ENCODE measurements at regions not wholly inside any gene's neighbourhood (a gene's known extent, or its start where the extent isn't known, plus 50 kb on each side); places are given as distances from the start of the nearest gene placed in this dataset.

DNA sequence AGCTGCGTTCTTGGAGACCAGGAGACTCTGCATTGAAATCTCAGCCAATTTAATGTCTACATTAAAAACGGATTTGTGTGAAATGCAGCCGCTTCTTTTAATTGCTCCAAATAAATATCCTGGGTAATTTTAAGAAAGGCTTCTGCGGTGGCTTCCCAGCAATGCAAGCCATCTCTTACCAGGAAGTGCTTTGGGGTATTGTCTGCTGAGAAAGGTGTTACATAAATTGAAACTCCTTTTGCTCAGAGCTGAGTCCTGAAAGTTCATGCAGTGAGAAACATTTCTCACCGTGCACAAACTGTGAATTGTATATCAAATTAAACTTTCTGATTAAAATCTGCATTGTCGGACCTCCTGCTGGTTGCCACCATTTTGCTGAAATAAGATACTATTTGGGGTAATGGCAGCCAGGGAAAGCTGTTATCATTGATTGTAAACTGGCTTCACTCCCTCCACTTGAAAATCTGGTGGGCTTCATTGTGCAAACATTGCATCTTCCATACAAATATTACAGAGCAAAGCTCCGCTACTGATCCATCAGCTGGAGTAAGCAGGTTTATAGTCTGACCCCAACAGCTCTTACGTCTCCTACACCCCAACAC is 59.5 kb downstream of the ZIC5 start:
- DNase-seq (ENCODE audit: low spot score), result no peak

- no peak for DNase-seq (ENCODE audit: low spot score)
These were observed 60.2 kb downstream of the ZIC5 start for GRCh38 chr13:99911069-99911964.

DNA sequence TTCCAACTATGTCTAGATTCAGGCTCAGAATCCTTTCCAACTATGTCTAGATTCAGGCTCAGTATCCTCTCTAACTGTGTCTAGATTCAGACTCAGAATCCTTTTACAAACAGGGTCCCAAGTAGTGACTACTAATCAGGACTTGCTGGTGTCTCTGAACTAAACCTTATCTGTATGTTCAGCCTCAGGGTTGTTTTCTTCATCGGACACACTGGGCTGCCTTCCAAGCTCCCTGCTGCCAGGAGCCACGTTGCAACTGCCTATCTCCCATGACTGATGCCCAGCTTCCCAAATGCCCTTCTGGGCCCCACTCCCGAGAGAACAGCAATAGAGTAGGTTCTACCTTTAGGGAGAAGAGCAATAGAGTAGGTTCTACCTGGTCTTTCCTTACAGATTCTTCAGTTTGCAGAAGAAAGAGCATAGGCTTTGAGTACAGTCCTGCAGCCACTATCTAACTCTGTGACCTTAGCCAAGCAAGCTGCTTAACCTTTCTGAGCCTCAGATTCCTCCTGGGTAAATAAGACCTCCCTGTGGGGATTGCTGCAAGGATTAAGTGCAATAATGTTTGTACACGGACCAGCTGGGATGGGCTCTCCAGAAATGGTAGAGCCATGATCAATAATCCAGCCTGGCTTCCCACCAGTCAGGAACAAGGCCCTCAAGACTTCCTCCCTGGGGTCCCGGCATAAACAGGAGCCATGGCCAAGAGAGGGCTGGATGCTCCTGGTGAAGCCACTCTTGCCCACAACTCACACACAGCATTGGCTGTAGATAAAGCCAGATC is 61.5 kb downstream of the ZIC5 start:
- DNase-seq (ENCODE audit: low spot score), result no peak

DNA sequence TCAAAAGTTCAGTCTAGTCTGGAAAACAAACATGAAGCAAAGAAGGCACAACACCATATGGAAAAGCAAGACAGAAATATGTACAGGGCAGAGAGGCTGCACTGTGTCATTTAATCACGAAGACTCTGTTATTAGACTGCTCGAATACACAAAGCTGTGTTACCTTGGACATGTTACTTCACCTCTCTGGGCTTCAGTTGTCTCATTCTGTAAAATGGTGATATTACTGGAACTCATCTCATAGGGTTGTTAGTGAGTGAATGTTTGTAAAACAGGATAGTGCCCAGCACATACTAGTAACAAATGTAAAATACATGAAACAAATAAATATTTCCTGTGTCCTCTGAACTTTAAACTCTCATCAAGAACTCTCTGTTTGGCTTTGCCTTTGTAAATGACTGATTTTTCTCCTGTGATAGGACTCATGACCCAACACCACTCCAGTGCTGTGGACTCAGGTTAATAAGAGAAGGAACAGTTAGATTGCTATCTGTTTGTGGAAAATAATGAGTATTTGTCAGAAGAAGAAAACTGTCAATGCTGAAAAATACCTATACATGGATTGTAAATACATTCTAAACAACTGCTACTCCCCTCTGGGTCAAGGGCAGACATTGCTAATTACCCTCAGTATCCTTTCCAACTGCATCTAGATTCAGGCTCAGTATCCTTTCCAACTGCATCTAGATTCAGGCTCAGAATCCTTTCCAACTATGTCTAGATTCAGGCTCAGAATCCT is 62.3 kb downstream of the ZIC5 start:
- DNase-seq (ENCODE audit: low spot score), result no peak

GRCh38 chr13:99908140-99908803 is 63.3 kb downstream of the ZIC5 start:
- no peak for DNase-seq (ENCODE audit: low spot score)

DNA sequence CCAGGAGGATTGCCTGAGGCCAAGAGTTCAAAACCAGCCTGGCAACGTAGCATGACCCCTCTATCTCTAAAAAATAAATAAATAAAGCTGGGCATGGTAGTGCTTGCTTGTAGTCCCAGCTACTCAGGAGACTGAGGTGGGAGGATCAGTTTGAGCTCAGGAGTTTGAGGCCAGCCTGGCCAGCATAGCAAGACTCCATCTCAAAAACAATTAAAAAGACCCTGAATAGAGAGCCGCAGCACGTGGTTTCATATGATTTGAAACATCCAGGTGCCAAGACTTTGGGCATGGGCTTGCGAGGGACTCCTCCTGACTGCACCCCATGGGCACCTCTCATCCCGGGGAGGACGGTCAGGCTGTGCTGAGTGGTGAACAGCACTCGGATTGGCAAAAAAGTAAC is 63.9 kb downstream of the ZIC5 start:
- no peak for DNase-seq (ENCODE audit: low spot score)

DNA sequence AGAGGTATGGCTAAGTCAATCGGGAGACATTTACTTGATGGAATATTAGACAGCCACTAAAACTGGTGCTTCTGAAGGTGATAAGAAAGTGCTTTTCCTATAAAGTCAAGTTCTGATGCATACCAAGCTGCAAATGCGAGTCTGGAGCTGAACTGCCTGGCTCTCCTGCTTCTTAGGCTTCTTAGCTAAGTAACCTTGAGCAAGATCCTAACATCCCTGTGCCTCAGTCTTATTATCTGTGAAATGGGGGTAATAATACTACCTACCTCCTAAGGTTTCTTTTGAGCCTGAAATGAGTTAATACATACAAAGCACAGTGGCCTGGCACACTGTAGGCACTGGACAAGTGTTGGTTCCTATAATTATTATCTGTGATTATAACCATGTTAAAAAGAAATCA is 64.5 kb downstream of the ZIC5 start:
- no peak for DNase-seq (ENCODE audit: low spot score)

- DNase-seq (ENCODE audit: low spot score), result no peak
These were observed 65.8 kb downstream of the ZIC5 start for GRCh38 chr13:99905814-99906213.

GRCh38 chr13:99905224-99905623 is 66.3 kb downstream of the ZIC5 start:
- DNase-seq (ENCODE audit: low spot score), result no peak

GRCh38 chr13:99903140-99903539 is 68.4 kb downstream of the ZIC5 start:
- DNase-seq (ENCODE audit: low spot score), result no peak

GRCh38 chr13:99902657-99903056 is 68.9 kb downstream of the ZIC5 start:
- DNase-seq (ENCODE audit: low spot score), result no peak

DNA sequence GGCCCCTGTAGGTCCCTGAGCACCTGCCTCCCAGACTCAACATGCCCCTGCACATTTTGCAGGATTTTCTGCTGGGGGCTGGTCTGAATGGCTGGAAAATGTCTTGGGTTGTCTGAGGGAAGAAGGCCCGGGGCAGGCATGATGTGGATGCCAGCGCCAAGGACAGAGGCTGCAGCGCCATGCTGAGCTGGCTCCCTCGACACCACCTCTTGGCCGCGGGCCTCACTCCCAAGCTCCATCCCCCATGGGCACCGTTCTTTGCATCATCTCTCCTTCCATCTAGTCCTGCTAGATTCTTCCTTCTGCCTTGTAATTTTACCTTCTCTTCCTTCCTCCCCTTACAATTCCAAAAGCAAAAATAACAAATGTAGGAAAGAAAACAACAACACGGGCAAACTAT is 70.6 kb downstream of the ZIC5 start:
- no peak for DNase-seq (ENCODE audit: low spot score)

GRCh38 chr13:99898421-99898820 is 73.1 kb downstream of the ZIC5 start:
- DNase-seq (ENCODE audit: low spot score), result no peak

GRCh38 chr13:99897076-99897440 is 74.5 kb downstream of the ZIC5 start:
- DNase-seq (ENCODE audit: low spot score), result no peak

DNA sequence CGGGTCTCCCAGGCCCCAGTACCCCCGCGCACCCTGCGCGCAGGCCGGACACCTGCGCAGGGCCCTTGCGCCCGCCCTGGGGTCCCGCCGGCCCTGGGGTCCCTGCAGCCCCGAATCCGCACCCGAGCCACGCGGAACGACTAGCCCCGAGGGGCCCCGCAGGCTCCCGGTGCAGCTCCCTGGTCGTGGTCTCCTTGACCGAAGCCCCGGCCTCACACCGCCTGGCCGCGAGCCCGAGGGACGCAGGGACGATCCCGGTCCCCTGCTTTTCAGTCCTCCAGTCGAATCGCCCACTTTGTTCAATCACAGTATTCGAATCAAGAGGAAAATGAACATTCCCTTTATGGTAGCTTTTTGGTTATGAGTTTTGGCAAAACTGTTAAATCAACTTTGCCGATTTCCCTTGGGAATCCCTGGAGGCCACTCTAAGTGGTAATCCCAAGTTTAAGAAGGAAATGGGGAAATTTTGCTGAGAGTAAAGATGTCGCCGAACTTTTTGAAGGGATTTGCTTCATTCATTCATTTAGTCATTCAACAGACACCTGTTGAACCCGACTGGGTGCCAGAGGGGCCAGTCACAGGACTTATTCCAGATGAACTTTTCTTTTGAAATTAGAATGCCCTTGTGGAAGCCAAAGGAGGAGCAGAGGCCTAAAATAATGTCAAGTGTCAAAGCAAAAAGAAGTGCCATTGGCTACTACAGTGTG is 75.0 kb downstream of the ZIC5 start:
- no peak for DNase-seq (ENCODE audit: low spot score)

GRCh38 chr13:99895444-99896368 is 75.9 kb downstream of the ZIC5 start:
- no peak for DNase-seq (ENCODE audit: low spot score)

- DNase-seq (ENCODE audit: low spot score), result no peak
These were observed 76.6 kb downstream of the ZIC5 start for GRCh38 chr13:99894840-99895443.

GRCh38 chr13:99894105-99894839 is 77.3 kb downstream of the ZIC5 start:
- no peak for DNase-seq (ENCODE audit: low spot score)

DNA sequence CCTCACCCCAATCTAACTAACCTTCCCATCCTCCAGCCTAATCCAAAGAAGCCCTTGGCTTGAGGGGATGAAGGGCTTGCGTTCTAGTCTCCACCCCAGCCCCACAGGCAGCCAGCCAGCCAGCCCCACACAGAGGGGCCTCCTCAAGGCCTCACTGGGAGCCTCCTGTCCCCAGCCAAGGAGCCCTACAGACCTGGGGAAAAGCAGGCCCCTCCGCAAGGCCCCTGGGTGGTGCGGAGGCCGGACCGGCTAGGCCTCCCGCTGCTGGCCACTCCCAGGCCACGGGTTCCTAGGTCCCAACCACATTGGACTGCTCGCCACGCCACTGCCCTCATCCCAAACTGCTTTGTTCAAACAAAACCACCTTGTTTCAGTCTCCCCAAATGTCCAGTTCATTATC is 78.0 kb downstream of the ZIC5 start:
- DNase-seq (ENCODE audit: low spot score), result no peak
